BJ (cell line): ENCODE measurements at regions not wholly inside any gene's neighbourhood (a gene's known extent, or its start where the extent isn't known, plus 50 kb on each side); places are given as distances from the start of the nearest gene placed in this dataset.

ENCODE experiments used
- CTCF ChIA-PET: fragments of 350-600 bp; formaldehyde crosslinking; extraction: SDS; loops from one replicate; lab custom pipeline; 2021; ENCODE audit warnings: antibody characterized with exemption, inconsistent platforms; lab: Yijun Ruan, JAX
- POLR2A ChIA-PET: fragments of 300-600 bp; sonication (Branson Sonifier 250); formaldehyde crosslinking; extraction: SDS; loops from one replicate; lab custom pipeline; 2021; ENCODE audit warnings: antibody characterized with exemption; lab: Charles Lee
- DNase-seq: peaks from one replicate; pipeline ENCODE4 v3.0.0-alpha.2; 2011; ENCODE audit warnings: low read depth
- H3K27me3 ChIP-seq: 2 replicates; pipeline ENCODE4 v1.6.0; 2011; ENCODE audit warnings: low read length; ENCODE audit not compliant: control insufficient read depth, insufficient read depth
- H3K36me3 ChIP-seq: 2 replicates; pipeline ENCODE4 v1.5.1; 2011; ENCODE audit warnings: low read length; ENCODE audit not compliant: control insufficient read depth, insufficient read depth
- H3K4me3 ChIP-seq: 2 replicates; pipeline ENCODE4 v1.5.1; 2011; ENCODE audit warnings: low read depth, mild to moderate bottlenecking, control low read depth, low read length
- CTCF ChIP-seq: IDR thresholded peaks from 2 replicates; pipeline ENCODE4 v1.5.1; 2011; ENCODE audit warnings: low read depth, mild to moderate bottlenecking, control low read depth, inconsistent platforms, low read length, moderate library complexity; ENCODE audit not compliant: insufficient read depth

DNA sequence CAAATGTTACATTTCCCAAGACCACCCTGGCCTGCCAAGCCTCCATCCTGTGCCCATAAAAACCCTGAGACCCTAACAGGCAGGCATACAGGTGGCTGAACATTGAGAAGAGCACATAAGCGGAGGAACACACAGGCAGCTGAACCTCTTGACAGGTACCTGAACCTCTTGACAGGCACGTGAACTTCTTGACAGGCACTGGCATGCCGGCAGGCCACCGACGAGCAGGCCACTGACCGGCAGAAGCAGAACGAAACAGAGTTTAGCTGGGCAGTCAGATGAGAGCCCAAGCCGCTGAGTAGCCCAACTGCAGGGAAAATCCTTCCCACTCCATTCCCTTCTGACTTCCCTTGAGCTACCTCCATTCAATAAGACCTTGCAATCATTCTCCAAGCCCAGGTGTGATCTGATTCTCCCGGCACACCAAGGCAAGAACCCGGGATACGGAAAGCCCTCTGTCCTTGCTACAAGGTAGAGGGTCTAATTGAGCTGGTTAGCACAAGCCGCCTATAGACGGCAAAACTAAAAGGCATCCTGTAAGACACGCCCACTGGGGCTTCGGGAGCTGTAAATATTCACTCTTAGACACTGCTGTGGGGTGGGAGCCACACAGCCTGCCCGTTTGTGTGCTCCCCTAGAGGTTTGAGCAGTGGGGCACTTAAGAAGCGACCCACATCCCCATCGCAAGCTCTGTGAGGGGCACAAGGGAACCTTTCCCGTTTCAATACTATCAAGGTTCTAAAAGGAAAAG lies 2613.9 kb upstream of the PCDH20 start:
- CTCF ChIA-PET: interaction anchor here (0.9 kb wide), 1 partner anchor 32 kb away, joined by 3 read pairs; no protein-coding TSS in a partner anchor
- no peaks in the 10 kb centered on the region for H3K27me3 ChIP-seq

DNA sequence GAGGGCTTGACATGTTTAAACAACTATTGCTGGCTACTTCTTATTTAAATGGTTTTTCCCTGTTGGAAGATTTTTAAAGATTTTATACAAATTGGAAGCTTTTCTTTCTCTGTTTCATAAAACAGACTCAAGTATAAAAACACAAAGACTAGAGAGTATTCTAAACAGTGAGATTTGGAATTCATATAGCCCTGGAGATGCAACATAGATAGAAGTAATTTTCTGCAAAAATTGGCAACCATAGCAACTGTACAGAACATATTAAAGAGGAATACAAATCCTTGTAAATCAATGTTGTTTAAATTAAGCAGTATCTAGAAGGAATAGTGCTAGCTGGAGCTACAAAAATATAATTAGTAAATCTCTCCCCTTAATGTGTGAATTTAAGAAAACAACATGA lies 2612.9 kb upstream of the PCDH20 start:
- Histone ChIP-seq H3K4me3 (no peak overlapping the region), H3K27me3 (no peaks in the 10 kb centered on the region), H3K36me3 (no peaks in the 10 kb centered on the region)
- CTCF ChIA-PET: no interaction called here
- POLR2A ChIA-PET: no interaction called here
- no peak for DNase-seq
- no peak for TF ChIP-seq CTCF

More for the DNA sequence above, 2613.9 kb upstream of the PCDH20 start:
- no peak overlapping the region for H3K4me3 ChIP-seq
- no peak for TF ChIP-seq CTCF
- POLR2A ChIA-PET: no interaction called here
- H3K36me3 ChIP-seq: no peaks in the 10 kb centered on the region
- DNase-seq: no peak

GRCh38 chr13:64020126-64020525 lies 2604.5 kb upstream of the PCDH20 start:
- DNase-seq: no peak
- no peaks in the 10 kb centered on the region for H3K27me3 ChIP-seq
- no peaks in the 10 kb centered on the region for H3K36me3 ChIP-seq
- no peak overlapping the region for H3K4me3 ChIP-seq
- ChIA-PET POLR2A (no interaction called here), CTCF (no interaction called here)
- no peak for TF ChIP-seq CTCF

DNA sequence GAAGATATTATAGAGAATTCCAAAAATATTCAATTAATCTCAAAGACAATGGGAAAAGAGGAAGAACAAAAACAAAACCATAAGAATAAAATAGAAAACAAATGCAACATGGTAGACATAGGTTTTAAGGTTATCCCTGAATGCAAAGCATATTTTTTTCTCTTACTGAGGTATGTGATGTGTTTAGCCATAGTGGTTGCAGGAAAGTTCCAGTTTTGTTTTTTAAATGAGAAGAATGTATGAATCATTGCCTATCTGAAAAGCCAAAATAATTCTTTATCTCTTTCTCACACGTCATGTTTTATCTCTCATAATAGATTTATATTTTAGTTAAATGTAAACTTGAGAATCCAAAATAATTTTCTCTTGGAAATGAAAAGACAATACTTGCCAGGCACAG lies 2591.7 kb upstream of the PCDH20 start:
- DNase-seq: no peak
- Histone ChIP-seq H3K36me3 (no peaks in the 10 kb centered on the region), H3K4me3 (no peak overlapping the region), H3K27me3 (no peaks in the 10 kb centered on the region)
- CTCF ChIA-PET: no interaction called here
- TF ChIP-seq CTCF: no peak
- POLR2A ChIA-PET: no interaction called here

- CTCF ChIA-PET: interaction anchor here (0.6 kb wide), 1 partner anchor 64 kb away, joined by 3 read pairs; no protein-coding TSS in a partner anchor
- Histone ChIP-seq H3K4me3 (no peak overlapping the region), H3K27me3 (no peaks in the 10 kb centered on the region), H3K36me3 (no peaks in the 10 kb centered on the region)
- no peak for DNase-seq
- no peak for TF ChIP-seq CTCF
- POLR2A ChIA-PET: no interaction called here
These were observed 2584.7 kb upstream of the PCDH20 start for GRCh38 chr13:64000321-64000720.
